ENCODE measurements at regions not wholly inside any gene's neighbourhood (a gene's known extent, or its start where the extent isn't known, plus 50 kb on each side); places are given as distances from the start of the nearest gene placed in this dataset.

DNA sequence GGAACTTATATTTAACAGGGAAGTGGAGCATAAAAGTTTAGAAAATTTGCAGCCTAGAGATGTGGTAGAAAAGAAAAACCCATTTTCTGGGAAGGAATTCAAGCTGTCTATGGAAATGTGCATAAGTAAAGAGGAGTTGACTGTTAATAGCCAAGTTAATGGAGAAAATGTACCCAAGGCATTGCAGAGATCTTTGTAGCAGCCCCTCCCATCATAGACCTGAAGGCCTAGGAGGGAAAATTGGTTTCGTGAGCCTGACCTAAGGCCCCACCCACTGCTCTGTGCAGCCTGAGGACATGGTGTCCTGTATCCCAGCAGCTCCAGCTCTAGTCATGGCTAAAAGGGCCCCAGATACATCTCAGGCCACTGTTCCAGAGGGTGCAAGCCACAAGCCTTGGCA, 772.4 kb upstream of the RIOK2 start:
- intact Hi-C loops (cut with DNase I; ENCODE audit: low total_unique reads): no loop called here

GRCh38 chr5:97967292-97967691, 784.2 kb upstream of the RIOK2 start:
- DNase-seq (no peak), ATAC-seq (no peak)
- no peaks in the 10 kb centered on the region for H3K27me3 ChIP-seq
- TF ChIP-seq, protein P1, sequence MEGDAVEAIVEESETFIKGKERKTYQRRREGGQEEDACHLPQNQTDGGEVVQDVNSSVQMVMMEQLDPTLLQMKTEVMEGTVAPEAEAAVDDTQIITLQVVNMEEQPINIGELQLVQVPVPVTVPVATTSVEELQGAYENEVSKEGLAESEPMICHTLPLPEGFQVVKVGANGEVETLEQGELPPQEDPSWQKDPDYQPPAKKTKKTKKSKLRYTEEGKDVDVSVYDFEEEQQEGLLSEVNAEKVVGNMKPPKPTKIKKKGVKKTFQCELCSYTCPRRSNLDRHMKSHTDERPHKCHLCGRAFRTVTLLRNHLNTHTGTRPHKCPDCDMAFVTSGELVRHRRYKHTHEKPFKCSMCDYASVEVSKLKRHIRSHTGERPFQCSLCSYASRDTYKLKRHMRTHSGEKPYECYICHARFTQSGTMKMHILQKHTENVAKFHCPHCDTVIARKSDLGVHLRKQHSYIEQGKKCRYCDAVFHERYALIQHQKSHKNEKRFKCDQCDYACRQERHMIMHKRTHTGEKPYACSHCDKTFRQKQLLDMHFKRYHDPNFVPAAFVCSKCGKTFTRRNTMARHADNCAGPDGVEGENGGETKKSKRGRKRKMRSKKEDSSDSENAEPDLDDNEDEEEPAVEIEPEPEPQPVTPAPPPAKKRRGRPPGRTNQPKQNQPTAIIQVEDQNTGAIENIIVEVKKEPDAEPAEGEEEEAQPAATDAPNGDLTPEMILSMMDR (IDR thresholded peaks at IDR 0.05 in 4 of 5, conservative IDR thresholded peaks at IDR 0.05 in 1 of 5): no peak
- TF ChIP-seq POLR2A (IDR thresholded peaks at IDR 0.05): no peak
- no peaks in the 10 kb centered on the region for H3K4me1 ChIP-seq
- H3K27ac ChIP-seq: no peak overlapping the region
- H3K36me3 ChIP-seq: no peaks in the 10 kb centered on the region
- no peak overlapping the region for H3K4me3 ChIP-seq
- in situ Hi-C loops (cut with MboI; ENCODE audit: low sequenced_read_pairs in 4 of 4): no loop called here
- no peaks in the 10 kb centered on the region for H3K9me3 ChIP-seq
- intact Hi-C loops (cut with DNase I; ENCODE audit: low total_unique reads): no loop called here

More for the DNA sequence above, 772.4 kb upstream of the RIOK2 start:
- Histone ChIP-seq H3K36me3 (no peaks in the 10 kb centered on the region), H3K4me3 (no peak overlapping the region), H3K27ac (no peak overlapping the region), H3K4me1 (no peaks in the 10 kb centered on the region), H3K9me3 (no peaks in the 10 kb centered on the region), H3K27me3 (no peaks in the 10 kb centered on the region)
- no peak for DNase-seq
- no peak for ATAC-seq
- in situ Hi-C loops (cut with MboI; ENCODE audit: low sequenced_read_pairs in 4 of 4): no loop called here
- TF ChIP-seq, protein P1 (IDR thresholded peaks at IDR 0.05 in 4 of 5, conservative IDR thresholded peaks at IDR 0.05 in 1 of 5): no peak
- no peak for TF ChIP-seq POLR2A (IDR thresholded peaks at IDR 0.05)

GRCh38 chr5:97968346-97968745, 785.3 kb upstream of the RIOK2 start:
- TF ChIP-seq, protein P1 (IDR thresholded peaks at IDR 0.05 in 4 of 5, conservative IDR thresholded peaks at IDR 0.05 in 1 of 5): no peak
- H3K36me3 ChIP-seq: no peaks in the 10 kb centered on the region
- DNase-seq (no peak), ATAC-seq (no peak)
- no peak overlapping the region for H3K27ac ChIP-seq
- H3K4me3 ChIP-seq: no peak overlapping the region
- intact Hi-C loops (cut with DNase I; ENCODE audit: low total_unique reads) (no loop called here), in situ Hi-C loops (cut with MboI; ENCODE audit: low sequenced_read_pairs in 4 of 4) (no loop called here)
- H3K27me3 ChIP-seq: no peaks in the 10 kb centered on the region
- no peaks in the 10 kb centered on the region for H3K9me3 ChIP-seq
- no peaks in the 10 kb centered on the region for H3K4me1 ChIP-seq

DNA sequence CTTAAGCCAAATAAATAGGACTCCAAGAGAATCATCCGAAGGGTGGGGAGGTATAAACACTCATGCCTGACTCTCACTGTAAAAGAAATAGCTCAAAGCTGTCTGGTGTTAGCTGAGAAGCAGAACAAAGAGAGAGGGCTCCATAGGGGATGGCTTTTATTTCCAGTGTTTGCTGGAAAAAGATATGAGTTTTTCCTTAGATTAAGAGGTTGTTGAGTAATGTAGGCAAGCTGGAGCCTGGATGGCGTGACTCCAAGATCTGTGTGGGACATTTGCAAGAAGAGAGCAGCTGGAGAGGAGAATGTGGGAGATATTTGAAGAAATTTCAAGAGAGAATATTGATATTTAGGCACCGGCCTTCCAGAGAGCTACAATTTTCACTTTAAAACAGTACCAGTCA, 793.7 kb upstream of the RGMB start:
- in situ Hi-C loops (cut with MboI; ENCODE audit: low sequenced_read_pairs in 4 of 4): no loop called here
- Histone ChIP-seq H3K4me1 (no peaks in the 10 kb centered on the region), H3K27me3 (no peaks in the 10 kb centered on the region), H3K4me3 (no peak overlapping the region), H3K9me3 (no peaks in the 10 kb centered on the region), H3K36me3 (no peaks in the 10 kb centered on the region), H3K27ac (no peak overlapping the region)
- no peak for TF ChIP-seq POLR2A (IDR thresholded peaks at IDR 0.05)
- TF ChIP-seq, protein P1 (IDR thresholded peaks at IDR 0.05 in 4 of 5, conservative IDR thresholded peaks at IDR 0.05 in 1 of 5): no peak
- ATAC-seq (no peak), DNase-seq (no peak)
- intact Hi-C loops (cut with DNase I; ENCODE audit: low total_unique reads): no loop called here

DNA sequence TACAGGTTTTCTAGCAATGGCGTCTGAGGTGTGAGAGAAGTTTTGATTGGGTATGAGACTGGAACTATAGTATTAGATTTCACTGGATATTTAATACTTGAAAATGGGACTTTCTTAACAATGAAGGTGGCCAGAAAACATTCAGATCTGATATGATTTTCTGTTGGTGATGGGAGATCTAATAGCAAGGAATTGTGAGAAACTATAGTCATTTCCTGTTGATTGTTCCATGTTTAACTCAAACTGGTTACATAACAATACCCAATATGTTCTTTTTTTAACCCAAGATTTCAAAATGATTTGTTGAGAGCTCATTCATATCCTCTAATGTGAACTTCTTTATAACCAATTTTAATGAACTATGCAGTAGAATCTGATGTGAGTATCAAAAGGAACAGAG, 793.2 kb upstream of the RGMB start:
- no peak for DNase-seq
- Histone ChIP-seq H3K27me3 (no peaks in the 10 kb centered on the region), H3K36me3 (no peaks in the 10 kb centered on the region), H3K27ac (no peak overlapping the region), H3K9me3 (no peaks in the 10 kb centered on the region), H3K4me1 (no peaks in the 10 kb centered on the region), H3K4me3 (no peak overlapping the region)
- intact Hi-C loops (cut with DNase I; ENCODE audit: low total_unique reads): no loop called here
- TF ChIP-seq, protein P1 (IDR thresholded peaks at IDR 0.05 in 4 of 5, conservative IDR thresholded peaks at IDR 0.05 in 1 of 5): no peak
- no peak for TF ChIP-seq POLR2A (IDR thresholded peaks at IDR 0.05)
- in situ Hi-C loops (cut with MboI; ENCODE audit: low sequenced_read_pairs in 4 of 4): no loop called here
- ATAC-seq: no peak

Data from gastrocnemius medialis (tissue), 4 donors.